ENCODE measurements at regions not wholly inside any gene's neighbourhood (a gene's known extent, or its start where the extent isn't known, plus 50 kb on each side); places are given as distances from the start of the nearest gene placed in this dataset.

DNA sequence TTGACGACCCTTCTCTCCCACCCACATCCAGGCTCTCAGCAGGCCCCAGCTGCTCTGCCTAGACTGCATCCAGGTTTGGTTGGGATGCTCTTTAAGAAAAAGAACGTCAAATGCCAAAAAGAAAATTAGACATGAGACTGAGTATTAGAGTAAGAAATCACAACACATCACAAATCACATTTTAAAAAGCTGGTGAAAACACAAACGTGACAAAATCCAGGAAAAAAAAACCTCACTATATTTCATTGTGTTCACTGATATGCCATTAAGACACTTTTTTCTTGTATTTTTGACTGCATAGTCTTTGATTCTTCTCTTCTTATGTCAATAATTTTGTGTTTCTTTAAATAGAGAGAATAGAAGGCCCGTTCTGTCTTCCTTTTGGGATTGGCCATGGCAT lies 243.7 kb downstream of the TLE3 start:
- H3K4me1 Mint-ChIP-seq = peaks cover 17% of the 10 kb centered on the region
- H3K9me3 Mint-ChIP-seq = peaks cover 6% of the 10 kb centered on the region
- H3K4me3 Mint-ChIP-seq = no peak overlapping the region
- peaks cover 13% of the 10 kb centered on the region for H3K27me3 Mint-ChIP-seq
- ATAC-seq = no peak
- H3K27ac Mint-ChIP-seq = no peak overlapping the region
- peaks cover 6% of the 10 kb centered on the region for H3K36me3 Mint-ChIP-seq

DNA sequence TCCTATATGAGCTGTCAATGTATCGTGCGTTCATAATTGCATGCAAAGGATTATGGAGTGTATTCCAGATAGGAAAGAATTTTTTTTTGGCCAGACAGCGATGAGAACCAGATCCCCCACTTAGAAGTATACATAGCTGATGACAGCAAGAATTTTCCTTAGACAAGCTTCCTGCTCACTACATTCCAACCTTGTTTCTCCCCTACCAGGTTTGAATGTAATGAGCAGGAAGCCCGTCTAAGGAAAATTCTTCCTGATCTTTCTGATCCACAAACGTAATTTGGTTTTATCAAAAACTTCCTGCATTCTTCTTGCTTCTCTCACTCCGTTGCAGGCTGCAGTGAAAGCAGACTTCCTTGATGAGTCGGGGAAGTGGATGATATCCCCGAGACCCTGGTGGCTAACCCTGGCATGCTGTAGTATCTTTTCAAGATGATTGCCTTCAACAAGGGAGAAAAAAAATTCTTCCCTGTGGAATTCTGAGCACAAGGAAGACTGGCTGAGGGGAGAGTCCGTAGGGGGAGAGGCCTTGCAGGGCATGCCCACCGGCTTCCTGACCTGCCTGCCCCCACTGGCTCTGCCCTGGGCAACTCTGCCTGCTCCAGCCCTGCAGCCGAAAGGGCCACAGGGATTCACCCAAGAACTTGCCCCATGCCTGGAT lies 243.1 kb downstream of the TLE3 start:
- Mint-ChIP-seq H3K27me3 (peaks cover 13% of the 10 kb centered on the region), H3K36me3 (peaks cover 6% of the 10 kb centered on the region), H3K4me3 (no peak overlapping the region), H3K9me3 (peaks cover 6% of the 10 kb centered on the region), H3K4me1 (peaks cover 17% of the 10 kb centered on the region), H3K27ac (no peak overlapping the region)
- no peak for ATAC-seq

DNA sequence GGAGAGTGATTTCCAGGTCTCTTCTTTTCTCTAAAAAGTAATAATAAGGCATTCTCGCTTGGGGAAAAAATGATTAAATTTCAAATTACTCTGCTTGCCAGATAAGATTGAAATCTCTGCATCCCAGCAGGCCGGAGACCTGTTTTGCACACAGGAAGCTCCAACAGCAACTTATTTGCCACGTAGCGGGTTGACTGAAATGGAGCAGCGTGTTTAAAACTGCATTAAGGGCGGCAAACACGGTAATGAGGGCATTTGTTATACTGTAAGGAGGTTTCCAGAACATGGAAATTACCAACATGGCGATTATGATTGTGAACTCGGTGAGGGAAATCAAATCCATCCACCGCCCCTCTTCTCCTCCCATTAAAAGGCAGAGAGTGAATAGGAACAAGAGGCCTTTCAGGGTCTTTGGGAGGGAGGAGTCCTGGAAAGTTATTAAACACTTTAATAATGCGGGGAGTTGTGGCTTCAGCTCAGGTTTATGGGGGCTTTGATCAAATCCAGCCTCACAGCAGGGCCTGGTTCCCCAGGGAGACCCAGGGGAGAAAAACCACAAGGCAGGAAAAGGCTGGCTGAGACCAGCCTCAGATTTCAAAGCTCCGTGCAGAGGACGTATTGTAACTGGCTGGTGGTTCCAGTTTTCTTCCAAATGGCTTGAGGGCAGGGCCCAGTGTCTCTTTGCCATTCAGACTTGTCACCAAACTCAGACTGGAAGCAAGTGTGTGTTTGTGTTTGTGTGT lies 242.3 kb downstream of the TLE3 start:
- H3K9me3 Mint-ChIP-seq = peaks cover 6% of the 10 kb centered on the region
- no peak overlapping the region for H3K27ac Mint-ChIP-seq
- no peak overlapping the region for H3K4me3 Mint-ChIP-seq
- no peak for ATAC-seq
- peaks cover 17% of the 10 kb centered on the region for H3K4me1 Mint-ChIP-seq
- H3K36me3 Mint-ChIP-seq = peaks cover 6% of the 10 kb centered on the region
- H3K27me3 Mint-ChIP-seq = peaks cover 18% of the 10 kb centered on the region

DNA sequence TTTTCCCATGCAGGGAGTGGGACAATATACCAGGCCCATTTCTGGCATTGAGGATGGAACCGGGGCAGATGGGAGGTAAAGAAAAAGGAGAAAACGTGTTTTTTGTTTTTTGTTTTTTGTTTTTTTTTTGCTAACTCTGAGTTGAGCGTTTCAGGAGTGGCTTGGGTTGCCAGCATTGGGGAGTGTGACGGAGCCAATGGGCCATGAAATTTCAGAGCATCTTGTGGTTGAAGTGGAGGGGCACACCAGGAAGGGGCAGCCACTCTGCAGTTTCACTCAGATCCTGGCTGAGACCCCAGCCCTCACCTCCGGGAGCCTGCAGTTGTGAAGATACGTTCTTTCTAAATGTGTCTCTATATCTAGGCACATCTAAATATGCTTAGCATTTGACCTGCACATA lies 240.5 kb downstream of the TLE3 start:
- peaks cover 6% of the 10 kb centered on the region for H3K36me3 Mint-ChIP-seq
- no peak overlapping the region for H3K27ac Mint-ChIP-seq
- no peak for ATAC-seq
- H3K4me1 Mint-ChIP-seq = peaks cover 28% of the 10 kb centered on the region
- no peak overlapping the region for H3K4me3 Mint-ChIP-seq
- H3K9me3 Mint-ChIP-seq = peaks cover 6% of the 10 kb centered on the region
- H3K27me3 Mint-ChIP-seq = peaks cover 19% of the 10 kb centered on the region

GRCh38 chr15:69857686-69858391 lies 239.9 kb downstream of the TLE3 start:
- H3K27ac Mint-ChIP-seq = no peak overlapping the region
- peaks cover 3% of the 10 kb centered on the region for H3K36me3 Mint-ChIP-seq
- H3K4me3 Mint-ChIP-seq = no peak overlapping the region
- peaks cover 28% of the 10 kb centered on the region for H3K4me1 Mint-ChIP-seq
- H3K9me3 Mint-ChIP-seq = peaks cover 5% of the 10 kb centered on the region
- ATAC-seq = peak; percentile 35
- peaks cover 19% of the 10 kb centered on the region for H3K27me3 Mint-ChIP-seq

GRCh38 chr15:69858456-69858855 lies 239.3 kb downstream of the TLE3 start:
- Mint-ChIP-seq H3K9me3 (no peaks in the 10 kb centered on the region), H3K36me3 (no peaks in the 10 kb centered on the region), H3K4me1 (peaks cover 28% of the 10 kb centered on the region), H3K27ac (no peak overlapping the region), H3K4me3 (no peak overlapping the region), H3K27me3 (peaks cover 19% of the 10 kb centered on the region)
- ATAC-seq = peak; percentile 17

DNA sequence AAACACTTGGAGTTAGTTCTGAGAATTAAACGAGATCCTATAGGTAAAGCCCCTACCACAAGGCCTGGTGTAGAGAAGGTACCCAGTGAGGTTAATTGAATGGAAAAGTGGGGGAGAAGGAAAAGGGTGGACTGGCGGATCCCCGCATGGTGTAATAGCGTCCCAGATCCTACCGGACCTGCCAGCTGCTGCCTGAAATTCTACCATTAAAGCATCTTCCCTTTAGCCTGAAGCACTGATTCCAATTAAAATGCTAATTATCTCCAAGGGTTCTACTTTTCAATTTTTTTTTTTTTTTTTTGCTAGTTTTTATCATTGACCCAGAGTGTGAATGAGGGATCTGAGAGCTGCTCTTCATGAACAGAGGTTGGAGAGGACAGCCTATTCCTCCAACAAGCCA lies 237.9 kb downstream of the TLE3 start:
- Mint-ChIP-seq H3K4me3 (no peak overlapping the region), H3K4me1 (peaks cover 28% of the 10 kb centered on the region), H3K9me3 (no peaks in the 10 kb centered on the region), H3K27me3 (peaks cover 19% of the 10 kb centered on the region), H3K36me3 (no peaks in the 10 kb centered on the region), H3K27ac (no peak overlapping the region)
- ATAC-seq = no peak

GRCh38 chr15:69860321-69860720 lies 237.4 kb downstream of the TLE3 start:
- H3K4me3 Mint-ChIP-seq = no peak overlapping the region
- no peak for ATAC-seq
- H3K27me3 Mint-ChIP-seq = peaks cover 19% of the 10 kb centered on the region
- no peak overlapping the region for H3K27ac Mint-ChIP-seq
- H3K36me3 Mint-ChIP-seq = no peaks in the 10 kb centered on the region
- H3K9me3 Mint-ChIP-seq = no peaks in the 10 kb centered on the region
- H3K4me1 Mint-ChIP-seq = peaks cover 28% of the 10 kb centered on the region

DNA sequence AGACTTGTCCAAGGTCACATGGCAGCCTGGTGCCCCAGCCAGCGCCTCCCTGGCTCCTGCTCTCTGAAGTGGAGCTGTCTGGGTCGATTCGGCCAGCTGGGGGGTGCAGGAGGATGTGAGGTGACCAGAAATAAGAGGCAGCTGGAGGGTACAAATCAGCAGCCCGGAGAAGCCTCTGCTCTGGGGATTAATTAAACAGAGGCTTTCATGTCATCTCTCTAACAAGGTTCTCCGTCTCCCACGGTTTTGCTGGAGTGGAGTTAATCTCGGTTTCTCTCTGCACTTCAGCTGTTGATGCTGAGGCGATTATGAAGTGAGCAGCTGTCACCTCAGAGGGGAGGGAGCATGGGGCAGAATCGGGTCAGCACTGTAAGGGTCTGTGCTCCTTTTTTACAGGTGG lies 236.8 kb downstream of the TLE3 start:
- no peak for ATAC-seq
- Mint-ChIP-seq H3K27me3 (peaks cover 19% of the 10 kb centered on the region), H3K4me1 (peaks cover 28% of the 10 kb centered on the region), H3K36me3 (no peaks in the 10 kb centered on the region), H3K9me3 (no peaks in the 10 kb centered on the region), H3K27ac (no peak overlapping the region), H3K4me3 (no peak overlapping the region)

GRCh38 chr15:69861331-69862171 lies 236.2 kb downstream of the TLE3 start:
- Mint-ChIP-seq H3K27me3 (peaks cover 19% of the 10 kb centered on the region), H3K9me3 (no peaks in the 10 kb centered on the region), H3K4me1 (peaks cover 27% of the 10 kb centered on the region), H3K27ac (no peak overlapping the region), H3K36me3 (no peaks in the 10 kb centered on the region), H3K4me3 (no peak overlapping the region)
- ATAC-seq = no peak

- Mint-ChIP-seq H3K4me3 (no peak overlapping the region), H3K36me3 (no peaks in the 10 kb centered on the region), H3K4me1 (peaks cover 25% of the 10 kb centered on the region), H3K27me3 (peaks cover 19% of the 10 kb centered on the region), H3K27ac (no peak overlapping the region), H3K9me3 (no peaks in the 10 kb centered on the region)
- no peak for ATAC-seq
Observed at GRCh38 chr15:69862540-69862939, 235.2 kb downstream of the TLE3 start.

DNA sequence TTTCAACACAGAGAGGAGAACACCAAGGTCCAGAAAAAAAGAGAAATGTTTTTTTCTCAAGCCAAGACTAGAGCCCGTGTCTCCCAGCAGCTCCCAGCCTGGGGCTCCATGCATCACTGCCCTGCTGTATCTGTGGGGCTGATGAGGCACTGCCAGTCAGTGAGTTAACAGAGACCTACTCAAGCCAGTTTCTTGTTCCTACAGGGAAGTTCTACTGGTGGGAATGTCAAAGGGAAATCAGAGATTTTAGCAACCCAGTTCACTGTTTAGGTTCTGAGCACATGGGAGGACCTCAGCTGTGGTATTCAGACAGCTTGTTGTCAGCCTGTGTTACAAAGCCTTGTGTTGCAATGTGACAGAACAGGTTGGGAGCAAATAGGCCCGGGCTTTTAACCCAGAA lies 234.3 kb downstream of the TLE3 start:
- H3K4me3 Mint-ChIP-seq = no peak overlapping the region
- peaks cover 2% of the 10 kb centered on the region for H3K9me3 Mint-ChIP-seq
- peaks cover 25% of the 10 kb centered on the region for H3K4me1 Mint-ChIP-seq
- H3K27me3 Mint-ChIP-seq = peaks cover 19% of the 10 kb centered on the region
- no peaks in the 10 kb centered on the region for H3K36me3 Mint-ChIP-seq
- H3K27ac Mint-ChIP-seq = no peak overlapping the region
- no peak for ATAC-seq

DNA sequence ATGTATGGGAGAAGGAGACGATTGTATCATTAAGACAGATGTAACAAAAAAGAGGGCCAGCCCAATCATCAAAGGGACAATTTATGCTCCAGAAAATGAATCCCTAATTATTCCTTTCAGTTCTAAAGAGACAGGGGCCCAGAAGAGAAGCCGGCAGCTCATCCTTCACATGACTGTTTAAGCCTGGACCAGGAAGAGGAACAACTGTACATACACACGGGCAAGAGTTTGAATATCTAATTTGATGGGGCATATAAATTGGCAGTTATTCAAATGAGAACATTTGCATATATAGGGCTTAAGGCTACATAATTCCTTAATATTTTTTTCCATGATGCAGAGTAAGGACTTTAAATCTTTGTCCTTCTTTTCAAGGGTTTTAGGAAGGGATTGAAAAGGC lies 232.3 kb downstream of the TLE3 start:
- no peak overlapping the region for H3K27ac Mint-ChIP-seq
- H3K4me3 Mint-ChIP-seq = no peak overlapping the region
- peaks cover 2% of the 10 kb centered on the region for H3K9me3 Mint-ChIP-seq
- H3K27me3 Mint-ChIP-seq = peaks cover 14% of the 10 kb centered on the region
- peaks cover 32% of the 10 kb centered on the region for H3K4me1 Mint-ChIP-seq
- ATAC-seq = no peak
- H3K36me3 Mint-ChIP-seq = no peaks in the 10 kb centered on the region

DNA sequence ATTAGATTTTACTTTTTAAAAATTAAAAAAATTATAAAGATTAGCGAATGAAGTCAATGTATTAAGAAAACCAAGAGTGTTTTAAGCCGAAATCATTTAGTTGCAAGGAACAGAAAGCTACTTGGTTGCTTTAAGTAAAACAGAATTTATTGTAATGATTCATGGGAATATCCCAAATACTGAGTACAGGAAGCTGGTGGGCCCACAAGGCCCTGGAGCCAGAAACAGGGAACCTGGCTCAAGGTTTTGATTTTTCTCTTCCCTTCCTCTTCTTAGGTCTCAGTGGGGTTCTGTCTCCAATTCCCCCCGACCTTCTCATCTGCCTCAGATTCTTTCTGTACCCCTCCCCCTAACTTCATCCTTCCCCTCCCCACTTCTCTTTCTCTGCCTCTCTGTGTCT lies 229.0 kb downstream of the TLE3 start:
- peaks cover 5% of the 10 kb centered on the region for H3K9me3 Mint-ChIP-seq
- peak overlapping the region; percentile 29 for H3K27ac Mint-ChIP-seq
- H3K27me3 Mint-ChIP-seq = no peaks in the 10 kb centered on the region
- H3K36me3 Mint-ChIP-seq = no peaks in the 10 kb centered on the region
- no peak for ATAC-seq
- H3K4me1 Mint-ChIP-seq = peaks cover 22% of the 10 kb centered on the region
- H3K4me3 Mint-ChIP-seq = no peak overlapping the region

- Mint-ChIP-seq H3K9me3 (peaks cover 8% of the 10 kb centered on the region), H3K27ac (peak overlapping the region; percentile 29), H3K4me3 (no peak overlapping the region), H3K36me3 (no peaks in the 10 kb centered on the region), H3K4me1 (peaks cover 22% of the 10 kb centered on the region), H3K27me3 (no peaks in the 10 kb centered on the region)
- no peak for ATAC-seq
Observed at GRCh38 chr15:69869291-69869690, 228.4 kb downstream of the TLE3 start.

Data from stimulated activated memory B cell treated with anti-CD40 and anti-IgM and Interleukin-4, amounts not matched to agents 10 μg/mL and 1 μg/mL and 100 μg/mL, for 72 hours (primary cell).